HFF-Myc (cell line): ENCODE measurements at regions not wholly inside any gene's neighbourhood (a gene's known extent, or its start where the extent isn't known, plus 50 kb on each side); places are given as distances from the start of the nearest gene placed in this dataset.

Source experiments
- DNase-seq: peaks from one replicate; pipeline ENCODE4 v3.0.0-alpha.2; 2011; ENCODE audit warnings: low read depth; ENCODE audit errors: extremely low read depth
- H3K4me3 ChIP-seq: replicated peaks from 2 replicates; pipeline ENCODE4 v1.5.1; 2011; ENCODE audit warnings: low read depth, mild to moderate bottlenecking, control low read depth, low read length
- CTCF ChIP-seq: IDR thresholded peaks from 2 replicates; pipeline ENCODE4 v1.5.1; 2012; ENCODE audit warnings: mild to moderate bottlenecking, low read depth, low read length, control low read depth; ENCODE audit errors: missing control alignments

GRCh38 chr13:44293374-44293773 is 80.2 kb upstream of the SERP2 start:
- TF ChIP-seq CTCF: no peak
- H3K4me3 ChIP-seq: no peak overlapping the region
- no peak for DNase-seq

GRCh38 chr13:44293908-44294735 is 79.5 kb upstream of the SERP2 start:
- no peak overlapping the region for H3K4me3 ChIP-seq
- no peak for TF ChIP-seq CTCF
- no peak for DNase-seq

- no peak for TF ChIP-seq CTCF
These were observed 78.7 kb upstream of the SERP2 start for GRCh38 chr13:44294876-44295275.

GRCh38 chr13:44296856-44297255 is 76.8 kb upstream of the SERP2 start:
- no peak for TF ChIP-seq CTCF
- H3K4me3 ChIP-seq: no peak overlapping the region
- no peak for DNase-seq

More at GRCh38 chr13:44294876-44295275, 78.7 kb upstream of the SERP2 start:
- no peak for DNase-seq
- H3K4me3 ChIP-seq: no peak overlapping the region

- TF ChIP-seq CTCF: no peak
- DNase-seq: no peak
- no peak overlapping the region for H3K4me3 ChIP-seq
These were observed 75.3 kb upstream of the SERP2 start for GRCh38 chr13:44298314-44298713.

- TF ChIP-seq CTCF: no peak
- no peak for DNase-seq
- no peak overlapping the region for H3K4me3 ChIP-seq
These were observed 74.3 kb upstream of the SERP2 start for GRCh38 chr13:44299152-44299943.
